HEK293 (cell line): ENCODE measurements at regions not wholly inside any gene's neighbourhood (a gene's known extent, or its start where the extent isn't known, plus 50 kb on each side); places are given as distances from the start of the nearest gene placed in this dataset.
A peak's percentile ranks its signal among the peaks of the same experiment; 100 is the strongest.

Source experiments
- CTCF ChIA-PET: fragments of 350-600 bp; formaldehyde crosslinking; extraction: SDS; loops from one replicate; lab custom pipeline; 2021; ENCODE audit warnings: antibody characterized with exemption; lab: Yijun Ruan, JAX
- POLR2A ChIA-PET: fragments of 300-600 bp; formaldehyde crosslinking; extraction: SDS; loops from one replicate; lab custom pipeline; 2020; ENCODE audit warnings: antibody characterized with exemption, inconsistent platforms; lab: Yijun Ruan, JAX
- H3K27ac ChIP-seq: fragments of 200-500 bp; sonication (Bioruptor generic); 2 replicates; pipeline ENCODE4 v1.5.1; 2014; ENCODE audit warnings: low read depth, low read length, control low read depth, inconsistent platforms; ENCODE audit errors: extremely low read depth
- H3K36me3 ChIP-seq, 2 experiments: fragments of 200-500 bp in 1 of 2; sonication (Bioruptor generic) in 1 of 2; 1 replicate in 1 of 2; 2 replicates in 1 of 2; pipeline ENCODE4 v1.5.1; 2014 to 2017; ENCODE audit warnings: inconsistent platforms in 2 of 2, low read length in 2 of 2; ENCODE audit not compliant: control insufficient read depth in 2 of 2, insufficient read depth in 1 of 2
- H3K4me1 ChIP-seq: fragments of 200-500 bp; sonication (Bioruptor generic); 2 replicates; pipeline ENCODE4 v1.5.1; 2014; ENCODE audit warnings: mild to moderate bottlenecking, low read length, inconsistent platforms; ENCODE audit not compliant: control insufficient read depth, insufficient read depth
- H3K4me3 ChIP-seq: 2 replicates; pipeline ENCODE4 v1.5.1; 2011; ENCODE audit warnings: low read depth, mild to moderate bottlenecking, control low read depth, low read length, moderate library complexity
- H3K9me3 ChIP-seq: fragments of 200-500 bp; sonication (Bioruptor generic); 2 replicates; pipeline ENCODE4 v1.5.1; 2014; ENCODE audit warnings: low read depth, low read length, inconsistent platforms; ENCODE audit not compliant: control insufficient read depth, insufficient read depth
- ATF2 ChIP-seq: fragments of 450-650 bp; formaldehyde crosslinking; IDR thresholded peaks from 2 replicates; pipeline ENCODE4 v1.5.1; 2016; ENCODE audit warnings: missing biosample characterization, missing genetic modification characterization, low read depth
- REST ChIP-seq: fragments of 450-650 bp; formaldehyde crosslinking; IDR thresholded peaks from 2 replicates; pipeline ENCODE4 v1.5.1; 2016; ENCODE audit warnings: missing biosample characterization, missing genetic modification characterization
- ZNF24 ChIP-seq: fragments of 450-650 bp; formaldehyde crosslinking; IDR thresholded peaks from 2 replicates; pipeline ENCODE4 v1.5.1; 2016; ENCODE audit warnings: missing biosample characterization, missing genetic modification characterization
- ZNF423 ChIP-seq: fragments of 450-650 bp; formaldehyde crosslinking; IDR thresholded peaks from 2 replicates; pipeline ENCODE4 v1.5.1; 2016; ENCODE audit warnings: missing biosample characterization, missing genetic modification characterization
- ZNF518A ChIP-seq: fragments of 450-650 bp; formaldehyde crosslinking; conservative IDR thresholded peaks from 2 replicates; pipeline ENCODE4 v1.5.1; 2016; ENCODE audit warnings: low read depth, missing biosample characterization, missing genetic modification characterization
- ZNF529 ChIP-seq: fragments of 450-650 bp; formaldehyde crosslinking; IDR thresholded peaks from 2 replicates; pipeline ENCODE4 v1.5.1; 2017; ENCODE audit warnings: missing genetic modification characterization, missing biosample characterization; ENCODE audit not compliant: insufficient replicate concordance
- ZNF621 ChIP-seq: fragments of 450-650 bp; formaldehyde crosslinking; IDR thresholded peaks from 2 replicates; pipeline ENCODE4 v1.5.1; 2017; ENCODE audit warnings: missing biosample characterization, missing genetic modification characterization
- ZNF629 ChIP-seq: fragments of 450-650 bp; formaldehyde crosslinking; IDR thresholded peaks from 2 replicates; pipeline ENCODE4 v1.5.1; 2017; ENCODE audit warnings: missing biosample characterization, missing genetic modification characterization
- ZNF670 ChIP-seq: fragments of 450-650 bp; formaldehyde crosslinking; IDR thresholded peaks from 2 replicates; pipeline ENCODE4 v1.5.1; 2016; ENCODE audit warnings: missing biosample characterization, missing genetic modification characterization, low read depth
- ZNF707 ChIP-seq: fragments of 450-650 bp; formaldehyde crosslinking; IDR thresholded peaks from 2 replicates; pipeline ENCODE4 v1.5.1; 2016; ENCODE audit warnings: missing biosample characterization, missing genetic modification characterization

DNA sequence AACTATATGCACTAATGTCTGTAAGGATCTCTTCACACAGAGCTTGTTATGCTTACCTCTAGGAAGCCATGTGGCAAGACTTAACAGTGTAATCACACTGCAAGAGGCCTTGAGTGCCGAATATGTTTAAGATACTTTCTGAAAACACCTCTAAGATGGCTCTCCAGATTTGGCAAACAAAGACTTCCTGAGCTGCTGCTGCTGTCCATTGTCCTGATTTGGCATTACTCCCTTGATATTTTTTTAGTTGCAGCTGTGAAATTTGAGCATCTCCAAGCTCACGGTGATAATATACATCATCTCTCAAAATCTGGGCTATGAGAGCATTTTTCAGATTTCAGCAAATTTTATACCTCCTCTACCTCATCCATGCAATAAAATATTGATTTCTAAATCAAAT is 384.5 kb upstream of the CDH6 start:
- Histone ChIP-seq H3K4me1 (no peaks in the 10 kb centered on the region), H3K4me3 (no peak overlapping the region), H3K9me3 (no peaks in the 10 kb centered on the region), H3K27ac (no peak overlapping the region), H3K36me3 (no peaks in the 10 kb centered on the region)
- CTCF ChIA-PET, result no interaction called here
- no peak for TF ChIP-seq ATF2
- TF ChIP-seq ZNF707 (tag by site-specific recombination), result no peak
- TF ChIP-seq ZNF24, result no peak
- TF ChIP-seq ZNF529 (tag by site-specific recombination), result no peak
- TF ChIP-seq ZNF518A (tag by site-specific recombination), result no peak
- peak; percentile 89 for TF ChIP-seq REST
- POLR2A ChIA-PET, result no interaction called here

- no peak overlapping the region for H3K4me3 ChIP-seq
- TF ChIP-seq ZNF621 (tag by site-specific recombination), result no peak
- TF ChIP-seq ZNF423 (tag by site-specific recombination), result no peak
- no peak for TF ChIP-seq ZNF629 (tag by site-specific recombination)
- no peak for TF ChIP-seq ZNF670 (tag by site-specific recombination)
- H3K4me1 ChIP-seq, result no peaks in the 10 kb centered on the region
- ChIA-PET POLR2A (no interaction called here), CTCF (no interaction called here)
- H3K9me3 ChIP-seq, result no peaks in the 10 kb centered on the region
- no peaks in the 10 kb centered on the region for H3K36me3 ChIP-seq
- H3K27ac ChIP-seq, result no peak overlapping the region
Observed at GRCh38 chr5:30804739-30805505, 388.6 kb upstream of the CDH6 start.
